H1 (cell line): ENCODE measurements at regions not wholly inside any gene's neighbourhood (a gene's known extent, or its start where the extent isn't known, plus 50 kb on each side); places are given as distances from the start of the nearest gene placed in this dataset.
"Not testable (repeated sequence)": the region's sequence is repeated elsewhere in the genome, so short reads cannot be mapped to it uniquely, and the experiment has no call there.

Experiments used
- CTCF ChIA-PET: fragments of 300-600 bp; sonication (Branson Sonifier 250); formaldehyde crosslinking; loops from one replicate; lab custom pipeline; 2021; ENCODE audit not compliant: partially characterized antibody; lab: Charles Lee
- POLR2A ChIA-PET: fragments of 300-600 bp; sonication (Branson Sonifier 250); formaldehyde crosslinking; loops from one replicate; lab custom pipeline; 2021; ENCODE audit warnings: inconsistent platforms; ENCODE audit not compliant: partially characterized antibody; lab: Charles Lee
- DNase-seq, 2 experiments: peaks; one replicate each; pipeline versions ENCODE4 v3.0.0 to v3.0.0-alpha.2; 2010 to 2022; ENCODE audit warnings: low spot score in 2 of 2, low read depth in 1 of 2, mixed read lengths in 1 of 2
- FAIRE-seq: peaks from 2 replicates; lab custom pipeline; 2011; peaks lifted over from hg19 to GRCh38; lab: Jason Lieb, UNC
- H2AFZ ChIP-seq: 2 replicates; pipeline ENCODE4 v1.8.1; 2012; ENCODE audit warnings: low read length, inconsistent platforms
- H2AK5ac ChIP-seq: 2 replicates; pipeline ENCODE4 v1.6.1; 2013; ENCODE audit warnings: low read depth, low read length
- H2BK120ac ChIP-seq: replicated peaks from 2 replicates; pipeline ENCODE3; 2013; ENCODE audit warnings: low read depth, low read length, inconsistent platforms
- H2BK12ac ChIP-seq: 2 replicates; pipeline ENCODE4 v1.6.1; 2013; ENCODE audit warnings: low read depth, low read length
- H2BK15ac ChIP-seq: 2 replicates; pipeline ENCODE4 v1.6.1; 2013; ENCODE audit warnings: low read length
- H2BK20ac ChIP-seq: 2 replicates; pipeline ENCODE4 v1.6.1; 2013; ENCODE audit warnings: low read length
- H2BK5ac ChIP-seq: 2 replicates; pipeline ENCODE4 v1.6.1; 2013; ENCODE audit warnings: low read depth, low read length
- H3K14ac ChIP-seq: 2 replicates; pipeline ENCODE4 v1.6.1; 2013; ENCODE audit warnings: inconsistent platforms; ENCODE audit not compliant: insufficient read length
- H3K18ac ChIP-seq: 2 replicates; pipeline ENCODE4 v1.6.1; 2013; ENCODE audit warnings: low read length; ENCODE audit errors: extremely low read depth
- H3K23ac ChIP-seq: 2 replicates; pipeline ENCODE4 v1.6.1; 2013; ENCODE audit warnings: inconsistent platforms; ENCODE audit not compliant: insufficient read length
- H3K23me2 ChIP-seq: 2 replicates; pipeline ENCODE4 v1.6.1; 2013; ENCODE audit warnings: low read depth, low read length
- H3K27ac ChIP-seq: 2 replicates; pipeline ENCODE4 v1.6.1; 2011; ENCODE audit warnings: low read depth, low read length, inconsistent platforms
- H3K27me3 ChIP-seq, 4 experiments: replicated peaks in 1 of 4; 1 replicate in 1 of 4; 2 replicates in 3 of 4; pipeline versions ENCODE4 v1.6.1 to v1.8.1; 2011 to 2013; ENCODE audit warnings: low read length in 3 of 4, mild to moderate bottlenecking in 3 of 4, inconsistent platforms in 2 of 4, mixed read lengths in 2 of 4, moderate library complexity in 1 of 4; ENCODE audit not compliant: control insufficient read depth in 3 of 4, insufficient read depth in 3 of 4; ENCODE audit errors: extremely low read depth in 1 of 4
- H3K36me3 ChIP-seq, 4 experiments: 2 replicates each; pipeline versions ENCODE4 v1.6.1 to v1.8.1; 2011 to 2013; ENCODE audit warnings: mild to moderate bottlenecking in 4 of 4, low read length in 3 of 4, moderate library complexity in 2 of 4, control low read depth in 1 of 4, inconsistent platforms in 1 of 4; ENCODE audit not compliant: insufficient read depth in 4 of 4, control insufficient read depth in 2 of 4
- H3K4ac ChIP-seq: replicated peaks from 2 replicates; pipeline ENCODE3; 2013; ENCODE audit warnings: low read length, low read depth, mixed read lengths, inconsistent platforms; ENCODE audit not compliant: insufficient read length
- H3K4me1 ChIP-seq, 4 experiments: replicated peaks in 1 of 4; 1 replicate in 1 of 4; 2 replicates in 3 of 4; pipeline versions ENCODE4 v1.6.1 to v1.8.1; 2011 to 2013; ENCODE audit warnings: low read length in 3 of 4, inconsistent platforms in 2 of 4, mixed read lengths in 1 of 4; ENCODE audit not compliant: insufficient read depth in 4 of 4, control insufficient read depth in 3 of 4
- H3K4me2 ChIP-seq, 2 experiments: 2 replicates each; pipeline versions ENCODE4 v1.6.1 to v1.8.1; 2011 to 2013; ENCODE audit warnings: low read depth in 2 of 2, low read length in 2 of 2, control low read depth in 1 of 2, inconsistent platforms in 1 of 2, mild to moderate bottlenecking in 1 of 2; ENCODE audit not compliant: insufficient read depth in 1 of 2
- H3K4me3 ChIP-seq, 4 experiments: fragments of 200-600, 300-600 bp in 1 of 4; sonication (generic), shearing (Covaris generic), sonication (Bioruptor Twin) in 1 of 4; 2 replicates each; pipeline versions ENCODE4 v1.5.1 to v1.8.1; 2011 to 2016; ENCODE audit warnings: low read length in 4 of 4, low read depth in 3 of 4, control low read depth in 2 of 4, inconsistent platforms in 2 of 4, mild to moderate bottlenecking in 2 of 4, mixed read lengths in 1 of 4, moderate library complexity in 1 of 4; ENCODE audit not compliant: insufficient read depth in 2 of 4; ENCODE audit errors: extremely low read depth in 1 of 4
- H3K56ac ChIP-seq: replicated peaks from 2 replicates; pipeline ENCODE3; 2013; ENCODE audit warnings: low read depth, mild to moderate bottlenecking, mixed read lengths, low read length, inconsistent platforms; ENCODE audit not compliant: insufficient read length
- H3K79me1 ChIP-seq: 2 replicates; pipeline ENCODE4 v1.6.1; 2013; ENCODE audit warnings: low read depth, low read length, control low read depth
- H3K79me2 ChIP-seq, 2 experiments: 2 replicates each; pipeline versions ENCODE4 v1.6.1 to v1.8.1; 2012 to 2013; ENCODE audit warnings: low read length in 2 of 2, mild to moderate bottlenecking in 2 of 2, inconsistent platforms in 1 of 2; ENCODE audit not compliant: insufficient read depth in 2 of 2, control insufficient read depth in 1 of 2
- H3K9ac ChIP-seq, 4 experiments: replicated peaks in 1 of 4; 1 replicate in 1 of 4; 2 replicates in 3 of 4; pipeline versions ENCODE4 v1.6.1 to v1.8.1; 2011 to 2013; ENCODE audit warnings: low read depth in 3 of 4, low read length in 3 of 4, control low read depth in 2 of 4, mild to moderate bottlenecking in 2 of 4, moderate library complexity in 2 of 4, inconsistent platforms in 1 of 4; ENCODE audit errors: extremely low read depth in 1 of 4
- H3K9me3 ChIP-seq, 2 experiments: 2 replicates each; pipeline versions ENCODE4 v1.6.1 to v1.8.1; 2012 to 2013; ENCODE audit warnings: mild to moderate bottlenecking in 2 of 2, moderate library complexity in 2 of 2, control low read depth in 1 of 2, inconsistent platforms in 1 of 2, low read depth in 1 of 2, low read length in 1 of 2, mixed read lengths in 1 of 2; ENCODE audit not compliant: insufficient read depth in 2 of 2
- H4K20me1 ChIP-seq, 2 experiments: replicated peaks in 1 of 2; 2 replicates each; pipeline versions ENCODE3 to v1.8.1; 2011 to 2013; ENCODE audit warnings: inconsistent platforms in 2 of 2, low read length in 2 of 2, mild to moderate bottlenecking in 1 of 2; ENCODE audit not compliant: insufficient read depth in 2 of 2, control insufficient read depth in 1 of 2
- H4K5ac ChIP-seq: 2 replicates; pipeline ENCODE4 v1.6.1; 2013; ENCODE audit warnings: low read length, low read depth, mixed read lengths, inconsistent platforms; ENCODE audit not compliant: insufficient read length
- H4K8ac ChIP-seq: 2 replicates; pipeline ENCODE4 v1.8.0; 2013; ENCODE audit warnings: mild to moderate bottlenecking, moderate library complexity, low read length, inconsistent platforms; ENCODE audit not compliant: insufficient read depth; ENCODE audit errors: extremely low read depth
- H4K91ac ChIP-seq: replicated peaks from 2 replicates; pipeline ENCODE3; 2013; ENCODE audit warnings: low read length, mixed read lengths, inconsistent platforms; ENCODE audit not compliant: insufficient read length
- WGBS, 2 experiments: shearing (Covaris generic) in 1 of 2; methylation state at CpG; one replicate each; pipeline versions ENCODE4 v1.1.6 to v1.1.7; 2013 to 2015; ENCODE audit warnings: low lambda C conversion rate in 2 of 2, mixed read lengths in 2 of 2, inconsistent platforms in 1 of 2, low coverage in 1 of 2, missing lambda C conversion rate in 1 of 2; ENCODE audit not compliant: insufficient replicate concordance in 2 of 2, insufficient coverage in 1 of 2, insufficient read length in 1 of 2; ENCODE audit errors: extremely low coverage in 1 of 2, missing lambda C conversion rate in 1 of 2; 5-methylcytosine and 5-hydroxymethylcytosine counted together

GRCh38 chr20:47909696-47910369 is 124.6 kb upstream of the SULF2 start:
- H3K4me2 ChIP-seq, H2BK15ac ChIP-seq, H3K14ac ChIP-seq, H3K79me2 ChIP-seq, H2BK120ac ChIP-seq, H4K20me1 ChIP-seq, H4K5ac ChIP-seq, POLR2A ChIA-PET, H2BK20ac ChIP-seq, H3K27me3 ChIP-seq, H3K36me3 ChIP-seq, FAIRE-seq, H2BK12ac ChIP-seq, H4K8ac ChIP-seq, DNase-seq, H3K27ac ChIP-seq, H4K91ac ChIP-seq, H3K4me3 ChIP-seq, H3K9ac ChIP-seq, H3K4me1 ChIP-seq, H2AK5ac ChIP-seq, H2AFZ ChIP-seq, H3K18ac ChIP-seq, H3K4ac ChIP-seq, H3K56ac ChIP-seq, H3K9me3 ChIP-seq, H3K23me2 ChIP-seq, H3K23ac ChIP-seq, H2BK5ac ChIP-seq, H3K79me1 ChIP-seq: not testable (repeated sequence)
- 86% methylated on average over 10 of the region's 12 CpGs; no CpG with 5 or more reads in 1 of the 2 experiments for WGBS, 2 experiments
- CTCF ChIA-PET, result interaction anchor here (0.6 to 1.3 kb wide), 2 partner anchors 15 to 278 kb away, joined by 3 read pairs; no protein-coding TSS in a partner anchor
